ENCODE measurements at regions not wholly inside any gene's neighbourhood (a gene's known extent, or its start where the extent isn't known, plus 50 kb on each side); places are given as distances from the start of the nearest gene placed in this dataset.

- Histone ChIP-seq H3K9me3 (ENCODE audit: low read depth, low read length) (no peaks in the 10 kb centered on the region), H3K4me2 (ENCODE audit: insufficient read depth, low read length) (no peak overlapping the region), H4K20me1 (ENCODE audit: insufficient read depth, low read length) (no peaks in the 10 kb centered on the region), H2AFZ (ENCODE audit: low read length) (no peak overlapping the region), H3K4me1 (ENCODE audit: insufficient read depth, low read length) (no peaks in the 10 kb centered on the region), H3K4me3 (ENCODE audit: insufficient read depth, low read length) (no peak overlapping the region), H3K27me3 (ENCODE audit: insufficient read depth, low read length) (no peaks in the 10 kb centered on the region), H3K27ac (ENCODE audit: low read depth, low read length) (no peak overlapping the region), H3K79me2 (ENCODE audit: insufficient read depth, low read length) (no peaks in the 10 kb centered on the region), H3K36me3 (ENCODE audit: insufficient read depth, low read length) (no peaks in the 10 kb centered on the region)
- DNase-seq (ENCODE audit: insufficient read length, low spot score, missing footprints): no peak
- no peak for TF ChIP-seq CTCF (IDR thresholded peaks at IDR 0.05; ENCODE audit: extremely low read depth, low read depth, low read length)
These were observed 1214.9 kb downstream of the PLA2G4A start for GRCh38 chr1:188043536-188044245.

- no peak for DNase-seq (ENCODE audit: insufficient read length, low spot score, missing footprints)
- Histone ChIP-seq H3K79me2 (ENCODE audit: insufficient read depth, low read length) (no peaks in the 10 kb centered on the region), H3K27ac (ENCODE audit: low read depth, low read length) (no peak overlapping the region), H3K4me3 (ENCODE audit: insufficient read depth, low read length) (no peak overlapping the region), H3K36me3 (ENCODE audit: insufficient read depth, low read length) (no peaks in the 10 kb centered on the region), H4K20me1 (ENCODE audit: insufficient read depth, low read length) (no peaks in the 10 kb centered on the region), H3K27me3 (ENCODE audit: insufficient read depth, low read length) (no peaks in the 10 kb centered on the region), H2AFZ (ENCODE audit: low read length) (no peak overlapping the region), H3K4me1 (ENCODE audit: insufficient read depth, low read length) (no peaks in the 10 kb centered on the region), H3K9me3 (ENCODE audit: low read depth, low read length) (no peaks in the 10 kb centered on the region), H3K4me2 (ENCODE audit: insufficient read depth, low read length) (no peak overlapping the region)
- TF ChIP-seq CTCF (IDR thresholded peaks at IDR 0.05; ENCODE audit: extremely low read depth, low read depth, low read length): no peak
These were observed 1221.5 kb downstream of the PLA2G4A start for GRCh38 chr1:188050250-188050649.

- no peaks in the 10 kb centered on the region for H3K4me1 ChIP-seq (ENCODE audit: insufficient read depth, low read length)
- H3K79me2 ChIP-seq (ENCODE audit: insufficient read depth, low read length): no peaks in the 10 kb centered on the region
- H3K4me2 ChIP-seq (ENCODE audit: insufficient read depth, low read length): no peak overlapping the region
- H3K4me3 ChIP-seq (ENCODE audit: insufficient read depth, low read length): no peak overlapping the region
- no peak for TF ChIP-seq CTCF (IDR thresholded peaks at IDR 0.05; ENCODE audit: extremely low read depth, low read depth, low read length)
- no peaks in the 10 kb centered on the region for H4K20me1 ChIP-seq (ENCODE audit: insufficient read depth, low read length)
- H3K27me3 ChIP-seq (ENCODE audit: insufficient read depth, low read length): no peaks in the 10 kb centered on the region
- no peaks in the 10 kb centered on the region for H3K9me3 ChIP-seq (ENCODE audit: low read depth, low read length)
- H3K36me3 ChIP-seq (ENCODE audit: insufficient read depth, low read length): no peaks in the 10 kb centered on the region
- H2AFZ ChIP-seq (ENCODE audit: low read length): no peak overlapping the region
- H3K27ac ChIP-seq (ENCODE audit: low read depth, low read length): no peak overlapping the region
- no peak for DNase-seq (ENCODE audit: insufficient read length, low spot score, missing footprints)
These were observed 1227.3 kb downstream of the PLA2G4A start for GRCh38 chr1:188056011-188056410.

- no peaks in the 10 kb centered on the region for H3K9me3 ChIP-seq (ENCODE audit: low read depth, low read length)
- no peaks in the 10 kb centered on the region for H3K4me1 ChIP-seq (ENCODE audit: insufficient read depth, low read length)
- no peaks in the 10 kb centered on the region for H3K27me3 ChIP-seq (ENCODE audit: insufficient read depth, low read length)
- H4K20me1 ChIP-seq (ENCODE audit: insufficient read depth, low read length): no peaks in the 10 kb centered on the region
- no peak overlapping the region for H3K4me3 ChIP-seq (ENCODE audit: insufficient read depth, low read length)
- no peaks in the 10 kb centered on the region for H3K36me3 ChIP-seq (ENCODE audit: insufficient read depth, low read length)
- no peak overlapping the region for H3K27ac ChIP-seq (ENCODE audit: low read depth, low read length)
- no peak for DNase-seq (ENCODE audit: insufficient read length, low spot score, missing footprints)
- no peaks in the 10 kb centered on the region for H3K79me2 ChIP-seq (ENCODE audit: insufficient read depth, low read length)
- no peak overlapping the region for H2AFZ ChIP-seq (ENCODE audit: low read length)
- no peak for TF ChIP-seq CTCF (IDR thresholded peaks at IDR 0.05; ENCODE audit: extremely low read depth, low read depth, low read length)
- H3K4me2 ChIP-seq (ENCODE audit: insufficient read depth, low read length): no peak overlapping the region
These were observed 1230.1 kb downstream of the PLA2G4A start for GRCh38 chr1:188058801-188059200.
